Thyroid gland (tissue), 4 donors: ENCODE measurements at regions not wholly inside any gene's neighbourhood (a gene's known extent, or its start where the extent isn't known, plus 50 kb on each side); places are given as distances from the start of the nearest gene placed in this dataset.

Experiments
- DNase-seq, 2 donors: peaks; one replicate each; pipeline ENCODE4 v3.0.0-alpha.2; 2019
- H3K27ac ChIP-seq, 3 donors: fragments of 200-600 bp; sonication (generic); 1 replicate in 2 of 3; 2 replicates in 1 of 3; pipeline ENCODE4 v1.5.1; 2016 to 2019; ENCODE audit warnings: mild to moderate bottlenecking in 1 of 3, moderate library complexity in 1 of 3
- H3K27me3 ChIP-seq: fragments of 200-600 bp; sonication (generic); one replicate; pipeline ENCODE4 v1.5.1; 2019
- H3K36me3 ChIP-seq, 2 donors: fragments of 200-600 bp; sonication (generic); one replicate each; pipeline ENCODE4 v1.5.1; 2016 to 2019
- H3K4me1 ChIP-seq, 2 donors: fragments of 200-600 bp; sonication (generic); one replicate each; pipeline ENCODE4 v1.5.1; 2017 to 2019
- H3K4me3 ChIP-seq, 3 donors: fragments of 200-600 bp; sonication (generic); replicated peaks in 1 of 3; 1 replicate in 2 of 3; 2 replicates in 1 of 3; pipeline ENCODE4 v1.5.1; 2016; ENCODE audit warnings: mild to moderate bottlenecking in 1 of 3
- H3K9me3 ChIP-seq: fragments of 200-600 bp; sonication (generic); one replicate; pipeline ENCODE4 v1.5.1; 2017
- CTCF ChIP-seq, 6 experiments: fragments of 200-600 bp in 3 of 6; fragments of 450-650 bp in 3 of 6; sonication (generic) in 3 of 6; IDR thresholded peaks; one replicate each; pipeline ENCODE4 v1.5.1; 2016 to 2019; ENCODE audit warnings: antibody characterized with exemption in 6 of 6, mild to moderate bottlenecking in 2 of 6, inconsistent platforms in 1 of 6, moderate library complexity in 1 of 6
- POLR2A ChIP-seq, 2 donors: fragments of 450-650 bp; IDR thresholded peaks; one replicate each; pipeline ENCODE4 v1.6.1; 2017; ENCODE audit warnings: antibody characterized with exemption in 2 of 2, mild to moderate bottlenecking in 2 of 2, moderate library complexity in 1 of 2
- WGBS, 2 donors: methylation state at CpG; one replicate each; pipeline ENCODE4 v1.1.5; 2017; 5-methylcytosine and 5-hydroxymethylcytosine counted together
- intact Hi-C: fragments of 100-400 bp; cut with DNase I; formaldehyde crosslinking; loops from one replicate; pipeline ENCODE4 v1.15.1; 2023

DNA sequence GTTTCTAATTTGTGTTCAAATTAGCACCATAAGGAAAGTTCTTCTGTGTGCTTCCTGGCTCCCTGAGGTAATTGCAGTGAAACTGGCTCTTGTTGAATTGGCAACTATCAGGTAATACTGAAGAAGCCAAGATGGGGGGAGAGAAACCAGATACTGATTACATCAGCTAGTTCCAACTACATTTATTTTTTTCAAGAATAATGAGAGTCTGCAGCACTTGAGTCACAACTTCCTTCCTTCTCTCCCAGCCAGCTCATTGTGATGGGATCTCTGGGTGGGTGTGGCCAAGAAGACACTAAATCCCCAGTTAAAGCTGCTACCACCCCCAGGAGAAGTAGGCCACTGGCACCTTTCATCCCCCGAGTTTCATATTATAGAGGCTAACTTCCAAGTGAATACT, 100.7 kb upstream of the RXFP2 start:
- WGBS, 2 donors: 79 to 95% methylated on average over 1 of the region's 1 CpG
- TF ChIP-seq POLR2A (IDR thresholded peaks at IDR 0.05) (no peak), CTCF (IDR thresholded peaks at IDR 0.05) (no peak)

DNA sequence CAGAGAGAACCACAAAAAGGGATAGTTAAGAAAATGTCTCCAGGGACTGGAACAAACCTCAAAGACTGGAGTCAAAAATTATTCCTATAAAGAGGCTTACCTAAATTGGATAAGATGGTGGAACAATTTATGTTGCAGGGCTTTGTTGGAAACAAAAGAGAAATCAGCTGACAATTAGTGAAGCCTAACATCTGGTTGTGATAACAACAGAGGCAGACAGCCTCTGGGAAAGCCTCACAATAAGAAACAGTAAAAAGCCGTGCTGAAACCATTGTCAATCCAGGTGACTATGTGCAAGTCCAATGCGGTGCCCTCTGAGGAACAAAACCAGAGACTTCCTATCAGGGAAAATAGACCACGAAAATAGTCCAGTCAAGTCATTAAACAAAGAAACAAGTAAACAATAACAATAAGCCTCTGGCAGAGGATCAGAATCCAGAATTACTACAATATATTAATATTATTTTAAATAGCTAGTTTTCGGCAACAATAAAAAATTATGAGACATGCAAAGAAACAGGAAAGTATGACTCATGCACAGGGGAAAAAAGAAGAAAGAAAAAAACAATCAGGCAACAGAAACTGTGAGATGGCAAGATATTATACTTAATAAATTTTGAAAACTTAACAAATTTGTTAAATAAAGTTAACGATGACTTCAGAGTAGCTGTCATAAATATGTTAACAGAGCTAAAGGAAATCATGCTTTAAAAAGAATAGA, 99.7 kb upstream of the RXFP2 start:
- no peak for TF ChIP-seq CTCF (IDR thresholded peaks at IDR 0.05)
- no peak for TF ChIP-seq POLR2A (IDR thresholded peaks at IDR 0.05)

More for the DNA sequence above, 100.7 kb upstream of the RXFP2 start:
- Histone ChIP-seq H3K9me3 (no peaks in the 10 kb centered on the region), H3K36me3 (no peaks in the 10 kb centered on the region), H3K4me1 (no peaks in the 10 kb centered on the region), H3K27me3 (no peaks in the 10 kb centered on the region), H3K4me3 (no peak overlapping the region), H3K27ac (no peak overlapping the region)
- intact Hi-C loops: no loop called here
- no peak for DNase-seq

GRCh38 chr13:31649766-31650165, 89.6 kb upstream of the RXFP2 start:
- intact Hi-C loops: no loop called here
- H3K36me3 ChIP-seq: no peaks in the 10 kb centered on the region
- H3K4me1 ChIP-seq: no peaks in the 10 kb centered on the region
- H3K9me3 ChIP-seq: no peaks in the 10 kb centered on the region
- no peaks in the 10 kb centered on the region for H3K27me3 ChIP-seq
- TF ChIP-seq POLR2A (IDR thresholded peaks at IDR 0.05) (no peak), CTCF (IDR thresholded peaks at IDR 0.05) (no peak)
- no peak overlapping the region for H3K4me3 ChIP-seq
- WGBS, 2 donors: 80 to 94% methylated on average over 4 of the region's 4 CpGs
- H3K27ac ChIP-seq: no peak overlapping the region
- DNase-seq: no peak

More for the DNA sequence above, 99.7 kb upstream of the RXFP2 start:
- no peaks in the 10 kb centered on the region for H3K4me1 ChIP-seq
- H3K36me3 ChIP-seq: no peaks in the 10 kb centered on the region
- H3K4me3 ChIP-seq: no peak overlapping the region
- DNase-seq: no peak
- H3K27ac ChIP-seq: no peak overlapping the region
- intact Hi-C loops: no loop called here
- H3K27me3 ChIP-seq: no peaks in the 10 kb centered on the region
- H3K9me3 ChIP-seq: no peaks in the 10 kb centered on the region
- WGBS, 2 donors: 68 to 71% methylated on average over 5 of the region's 5 CpGs

DNA sequence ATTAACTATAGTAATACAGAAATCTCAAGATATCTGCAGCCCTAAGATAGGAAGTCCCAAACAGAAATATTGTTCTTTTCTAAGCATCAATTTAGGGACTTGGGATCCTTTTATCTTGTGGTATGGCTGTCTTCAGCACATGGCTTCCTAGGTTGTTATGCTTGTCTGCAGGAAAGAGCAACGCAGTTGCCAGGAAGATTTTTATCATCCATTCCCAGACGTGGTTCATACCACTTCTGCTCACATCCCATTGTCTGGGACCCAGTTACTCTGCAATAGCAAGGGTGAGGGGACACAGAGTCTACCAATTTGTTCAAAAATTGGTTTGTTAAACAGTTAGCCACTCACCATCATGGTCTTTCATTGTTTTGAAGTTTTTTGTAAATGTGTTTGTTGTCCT, 85.6 kb upstream of the RXFP2 start:
- Histone ChIP-seq H3K27me3 (no peaks in the 10 kb centered on the region), H3K4me1 (no peaks in the 10 kb centered on the region), H3K36me3 (no peaks in the 10 kb centered on the region), H3K4me3 (no peak overlapping the region), H3K9me3 (no peaks in the 10 kb centered on the region), H3K27ac (no peak overlapping the region)
- no peak for DNase-seq
- 45% methylated on average over 2 of the region's 2 CpGs for WGBS, 2 donors
- intact Hi-C loops: no loop called here
- no peak for TF ChIP-seq POLR2A (IDR thresholded peaks at IDR 0.05)
- no peak for TF ChIP-seq CTCF (IDR thresholded peaks at IDR 0.05)

DNA sequence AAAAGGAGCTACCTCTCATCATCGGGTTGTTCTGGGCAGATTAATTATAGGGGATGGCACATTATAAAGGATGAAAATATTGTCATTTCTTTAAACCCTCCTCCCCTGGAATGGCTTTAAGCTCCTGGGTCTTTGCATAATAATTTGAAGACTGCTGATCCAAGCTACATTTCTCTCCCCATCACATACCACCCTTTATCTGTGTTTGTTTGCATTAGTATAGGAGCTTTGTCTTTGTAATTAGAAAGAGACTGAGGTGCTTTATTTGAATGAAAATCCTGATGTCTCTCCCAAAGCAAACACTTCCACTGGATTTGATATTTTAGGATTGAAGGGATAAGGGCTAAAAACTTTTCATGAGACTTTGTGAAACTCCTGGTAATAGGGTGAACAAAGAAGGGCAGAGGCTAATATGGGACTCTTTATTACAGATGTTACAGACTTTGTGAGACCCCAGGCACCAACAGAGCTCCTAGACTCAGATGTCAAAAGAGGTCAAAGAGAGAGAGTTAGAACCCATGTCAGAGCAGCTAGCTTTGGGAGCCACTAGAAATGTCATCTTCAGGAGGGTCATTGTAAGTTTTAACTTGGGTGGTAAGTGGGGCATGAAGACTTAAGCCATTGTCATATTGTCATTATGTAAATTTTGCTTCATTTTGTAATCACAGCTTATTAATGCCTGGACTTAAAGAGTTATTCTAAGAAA, 75.3 kb upstream of the RXFP2 start:
- no peak for DNase-seq
- TF ChIP-seq POLR2A (IDR thresholded peaks at IDR 0.05): no peak
- no peak for TF ChIP-seq CTCF (IDR thresholded peaks at IDR 0.05)
- Histone ChIP-seq H3K9me3 (no peaks in the 10 kb centered on the region), H3K27me3 (no peaks in the 10 kb centered on the region), H3K27ac (no peak overlapping the region), H3K36me3 (no peaks in the 10 kb centered on the region), H3K4me3 (no peak overlapping the region), H3K4me1 (no peaks in the 10 kb centered on the region)
- intact Hi-C loops: no loop called here
- WGBS, 2 donors: 30 to 39% methylated on average over 1 of the region's 1 CpG
